HEK293T (cell line): ENCODE measurements at regions not wholly inside any gene's neighbourhood (a gene's known extent, or its start where the extent isn't known, plus 50 kb on each side); places are given as distances from the start of the nearest gene placed in this dataset.

Source experiments
- CTCF ChIA-PET: fragments of 350-600 bp; formaldehyde crosslinking; extraction: SDS; loops from one replicate; lab custom pipeline; 2021; ENCODE audit warnings: antibody characterized with exemption, inconsistent platforms; lab: Yijun Ruan, JAX
- POLR2A ChIA-PET: fragments of 350-600 bp; formaldehyde crosslinking; extraction: SDS; loops from one replicate; lab custom pipeline; 2020; ENCODE audit warnings: antibody characterized with exemption, inconsistent platforms; lab: Yijun Ruan, JAX
- DNase-seq: peaks from one replicate; pipeline ENCODE4 v3.0.0; 2012; ENCODE audit warnings: mixed read lengths; ENCODE audit errors: extremely low spot score
- ARNT ChIP-seq: fragments of 450-650 bp; IDR thresholded peaks from 2 replicates; pipeline ENCODE4 v1.6.1; 2017; ENCODE audit warnings: mild to moderate bottlenecking
- BHLHE40 ChIP-seq: fragments of 450-650 bp; IDR thresholded peaks from 2 replicates; pipeline ENCODE4 v1.6.1; 2016; ENCODE audit warnings: mild to moderate bottlenecking, moderate library complexity, borderline replicate concordance
- CTBP1 ChIP-seq: fragments of 450-650 bp; IDR thresholded peaks from 2 replicates; pipeline ENCODE4 v1.6.1; 2016; ENCODE audit warnings: borderline replicate concordance
- ELF4 ChIP-seq: fragments of 450-650 bp; IDR thresholded peaks from 2 replicates; pipeline ENCODE4 v1.6.1; 2017; ENCODE audit warnings: antibody characterized with exemption
- FOXA1 ChIP-seq: fragments of 450-650 bp; IDR thresholded peaks from 2 replicates; pipeline ENCODE4 v1.6.1; 2016; ENCODE audit warnings: mild to moderate bottlenecking
- FOXK2 ChIP-seq: fragments of 450-650 bp; IDR thresholded peaks from 2 replicates; pipeline ENCODE4 v1.6.1; 2016; ENCODE audit warnings: mild to moderate bottlenecking
- FOXM1 ChIP-seq: fragments of 450-650 bp; IDR thresholded peaks from 2 replicates; pipeline ENCODE4 v1.6.1; 2017; ENCODE audit warnings: mild to moderate bottlenecking, borderline replicate concordance
- HDGF ChIP-seq: fragments of 450-650 bp; IDR thresholded peaks from 2 replicates; pipeline ENCODE4 v1.6.1; 2017; ENCODE audit warnings: antibody characterized with exemption, borderline replicate concordance
- L3MBTL2 ChIP-seq: fragments of 450-650 bp; conservative IDR thresholded peaks from 2 replicates; pipeline ENCODE4 v1.6.1; 2016; ENCODE audit warnings: mild to moderate bottlenecking
- LEF1 ChIP-seq: fragments of 450-650 bp; IDR thresholded peaks from 2 replicates; pipeline ENCODE4 v1.6.1; 2017; ENCODE audit warnings: mild to moderate bottlenecking, borderline replicate concordance
- NFRKB ChIP-seq: fragments of 450-650 bp; IDR thresholded peaks from 2 replicates; pipeline ENCODE4 v1.6.1; 2016; ENCODE audit warnings: mild to moderate bottlenecking, moderate library complexity
- PKNOX1 ChIP-seq: fragments of 450-650 bp; IDR thresholded peaks from 2 replicates; pipeline ENCODE4 v1.6.1; 2016
- SP1 ChIP-seq: fragments of 450-650 bp; IDR thresholded peaks from 2 replicates; pipeline ENCODE4 v1.6.1; 2017
- SUZ12 ChIP-seq: fragments of 450-650 bp; IDR thresholded peaks from 2 replicates; pipeline ENCODE4 v1.6.1; 2016; ENCODE audit warnings: mild to moderate bottlenecking
- TARDBP ChIP-seq: fragments of 450-650 bp; IDR thresholded peaks from 2 replicates; pipeline ENCODE4 v1.6.1; 2016
- ZNF384 ChIP-seq: fragments of 450-650 bp; IDR thresholded peaks from 2 replicates; pipeline ENCODE4 v1.6.1; 2016

GRCh38 chrX:39367416-39367815, 566.2 kb downstream of the MID1IP1 start:
- POLR2A ChIA-PET = no interaction called here
- no peak for TF ChIP-seq BHLHE40
- no peak for TF ChIP-seq L3MBTL2
- CTCF ChIA-PET = no interaction called here
- DNase-seq = no peak

- no peak for DNase-seq
- TF ChIP-seq HDGF (no peak), FOXK2 (no peak), SP1 (no peak)
- ChIA-PET POLR2A (no interaction called here), CTCF (no interaction called here)
Measured at GRCh38 chrX:39372115-39372514, 570.9 kb downstream of the MID1IP1 start.

- TF ChIP-seq L3MBTL2 (no peak), BHLHE40 (no peak), ELF4 (no peak), FOXA1 (no peak), FOXM1 (no peak), ARNT (no peak), FOXK2 (no peak), SP1 (no peak), HDGF (no peak), LEF1 (no peak)
- ChIA-PET POLR2A (no interaction called here), CTCF (no interaction called here)
- DNase-seq = no peak
Measured at GRCh38 chrX:39377157-39377556, 575.9 kb downstream of the MID1IP1 start.

GRCh38 chrX:39377773-39378172, 576.5 kb downstream of the MID1IP1 start:
- CTCF ChIA-PET = no interaction called here

GRCh38 chrX:39381422-39381821, 580.2 kb downstream of the MID1IP1 start:
- CTCF ChIA-PET = interaction anchor here (0.6 to 1.0 kb wide), 2 partner anchors 10 to 379 kb away, joined by 3 to 4 read pairs; no protein-coding TSS in a partner anchor

More at GRCh38 chrX:39377773-39378172, 576.5 kb downstream of the MID1IP1 start:
- POLR2A ChIA-PET = no interaction called here
- DNase-seq = no peak
- TF ChIP-seq SUZ12 (no peak), NFRKB (no peak), BHLHE40 (no peak), ZNF384 (no peak), PKNOX1 (no peak), FOXM1 (no peak), HDGF (no peak), TARDBP (no peak), SP1 (no peak), ELF4 (no peak), FOXK2 (no peak)

GRCh38 chrX:39384996-39385395, 583.7 kb downstream of the MID1IP1 start:
- TF ChIP-seq ZNF384 (no peak), HDGF (no peak), FOXM1 (no peak), TARDBP (no peak), NFRKB (no peak)
- DNase-seq = no peak
- CTCF ChIA-PET = interaction anchor here (0.6 kb wide), 1 partner anchor 137 kb away, joined by 3 read pairs; no protein-coding TSS in a partner anchor
- POLR2A ChIA-PET = no interaction called here

More at GRCh38 chrX:39381422-39381821, 580.2 kb downstream of the MID1IP1 start:
- POLR2A ChIA-PET = no interaction called here
- DNase-seq = no peak
- no peak for TF ChIP-seq L3MBTL2
- no peak for TF ChIP-seq SP1
- TF ChIP-seq CTBP1 = no peak
- no peak for TF ChIP-seq ELF4
- no peak for TF ChIP-seq HDGF
- no peak for TF ChIP-seq SUZ12
- no peak for TF ChIP-seq LEF1
- TF ChIP-seq ARNT = no peak

GRCh38 chrX:39388730-39389129, 587.5 kb downstream of the MID1IP1 start:
- TF ChIP-seq NFRKB = no peak
- TF ChIP-seq FOXA1 = no peak
- TF ChIP-seq BHLHE40 = no peak
- no peak for TF ChIP-seq HDGF
- TF ChIP-seq FOXM1 = no peak
- TF ChIP-seq L3MBTL2 = no peak
- no peak for TF ChIP-seq FOXK2
- TF ChIP-seq TARDBP = no peak
- TF ChIP-seq CTBP1 = no peak
- TF ChIP-seq LEF1 = no peak
- no peak for TF ChIP-seq PKNOX1
- TF ChIP-seq SUZ12 = no peak
- TF ChIP-seq ELF4 = no peak
- no peak for TF ChIP-seq SP1
- TF ChIP-seq ARNT = no peak
- no peak for TF ChIP-seq ZNF384
- POLR2A ChIA-PET = no interaction called here
- CTCF ChIA-PET = no interaction called here
- no peak for DNase-seq
